ENCODE measurements at regions not wholly inside any gene's neighbourhood (a gene's known extent, or its start where the extent isn't known, plus 50 kb on each side); places are given as distances from the start of the nearest gene placed in this dataset.

DNA sequence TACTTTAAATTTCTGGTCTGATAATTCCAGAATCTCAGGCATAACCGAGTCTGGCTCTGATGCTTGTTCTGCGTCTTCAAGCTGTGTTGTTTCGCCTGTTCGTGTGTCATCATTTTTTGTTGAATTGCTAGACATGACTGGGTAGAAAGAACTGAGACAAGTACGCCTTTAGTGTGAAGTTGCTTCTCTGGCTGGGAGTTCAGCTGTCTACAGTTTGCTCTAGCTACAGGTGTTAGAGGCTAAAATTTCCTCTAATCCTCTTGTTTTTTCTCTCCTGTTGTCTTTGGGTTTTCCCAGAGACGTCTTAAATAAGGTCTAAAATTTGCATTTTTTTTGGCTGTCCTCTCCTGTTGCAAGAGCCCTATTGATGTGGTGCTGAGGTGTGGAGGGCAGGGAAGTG lies 100.3 kb downstream of the FAM50B start:
- TF ChIP-seq, protein P1, sequence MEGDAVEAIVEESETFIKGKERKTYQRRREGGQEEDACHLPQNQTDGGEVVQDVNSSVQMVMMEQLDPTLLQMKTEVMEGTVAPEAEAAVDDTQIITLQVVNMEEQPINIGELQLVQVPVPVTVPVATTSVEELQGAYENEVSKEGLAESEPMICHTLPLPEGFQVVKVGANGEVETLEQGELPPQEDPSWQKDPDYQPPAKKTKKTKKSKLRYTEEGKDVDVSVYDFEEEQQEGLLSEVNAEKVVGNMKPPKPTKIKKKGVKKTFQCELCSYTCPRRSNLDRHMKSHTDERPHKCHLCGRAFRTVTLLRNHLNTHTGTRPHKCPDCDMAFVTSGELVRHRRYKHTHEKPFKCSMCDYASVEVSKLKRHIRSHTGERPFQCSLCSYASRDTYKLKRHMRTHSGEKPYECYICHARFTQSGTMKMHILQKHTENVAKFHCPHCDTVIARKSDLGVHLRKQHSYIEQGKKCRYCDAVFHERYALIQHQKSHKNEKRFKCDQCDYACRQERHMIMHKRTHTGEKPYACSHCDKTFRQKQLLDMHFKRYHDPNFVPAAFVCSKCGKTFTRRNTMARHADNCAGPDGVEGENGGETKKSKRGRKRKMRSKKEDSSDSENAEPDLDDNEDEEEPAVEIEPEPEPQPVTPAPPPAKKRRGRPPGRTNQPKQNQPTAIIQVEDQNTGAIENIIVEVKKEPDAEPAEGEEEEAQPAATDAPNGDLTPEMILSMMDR (IDR thresholded peaks at IDR 0.05) = no peak
- TF ChIP-seq POLR2A (IDR thresholded peaks at IDR 0.05) = no peak

All from adrenal gland (tissue), 5 donors.